GM12873 (cell line): ENCODE measurements at regions not wholly inside any gene's neighbourhood (a gene's known extent, or its start where the extent isn't known, plus 50 kb on each side); places are given as distances from the start of the nearest gene placed in this dataset.

Experiments
- TF ChIP-seq, protein P1 (sequence below): IDR thresholded peaks from 2 replicates; pipeline ENCODE4 v1.5.1; 2012; ENCODE audit warnings: low read depth, mild to moderate bottlenecking, moderate library complexity, low read length, control low read depth; ENCODE audit not compliant: insufficient read depth; ENCODE audit errors: missing control alignments

DNA sequence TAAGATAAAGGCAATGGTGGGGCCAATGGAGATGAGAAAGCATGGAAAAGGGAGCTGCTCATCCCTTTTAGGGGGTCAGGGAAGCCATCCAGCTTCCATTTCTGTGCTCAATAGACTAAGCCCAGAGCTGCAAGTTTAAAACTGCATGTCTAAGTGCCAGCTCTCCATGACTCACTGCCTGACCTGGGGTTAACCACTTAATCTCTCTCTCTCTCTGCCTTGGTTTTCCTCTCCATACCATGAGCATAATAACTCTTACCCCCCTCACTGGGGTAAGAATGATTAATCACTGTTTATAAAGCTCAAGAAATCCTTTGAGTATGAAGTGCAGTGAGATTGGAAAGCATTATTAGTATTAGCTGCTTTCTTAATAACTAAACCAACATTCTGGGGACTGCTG is 1382.4 kb upstream of the WWC1 start:
- TF ChIP-seq, protein P1, sequence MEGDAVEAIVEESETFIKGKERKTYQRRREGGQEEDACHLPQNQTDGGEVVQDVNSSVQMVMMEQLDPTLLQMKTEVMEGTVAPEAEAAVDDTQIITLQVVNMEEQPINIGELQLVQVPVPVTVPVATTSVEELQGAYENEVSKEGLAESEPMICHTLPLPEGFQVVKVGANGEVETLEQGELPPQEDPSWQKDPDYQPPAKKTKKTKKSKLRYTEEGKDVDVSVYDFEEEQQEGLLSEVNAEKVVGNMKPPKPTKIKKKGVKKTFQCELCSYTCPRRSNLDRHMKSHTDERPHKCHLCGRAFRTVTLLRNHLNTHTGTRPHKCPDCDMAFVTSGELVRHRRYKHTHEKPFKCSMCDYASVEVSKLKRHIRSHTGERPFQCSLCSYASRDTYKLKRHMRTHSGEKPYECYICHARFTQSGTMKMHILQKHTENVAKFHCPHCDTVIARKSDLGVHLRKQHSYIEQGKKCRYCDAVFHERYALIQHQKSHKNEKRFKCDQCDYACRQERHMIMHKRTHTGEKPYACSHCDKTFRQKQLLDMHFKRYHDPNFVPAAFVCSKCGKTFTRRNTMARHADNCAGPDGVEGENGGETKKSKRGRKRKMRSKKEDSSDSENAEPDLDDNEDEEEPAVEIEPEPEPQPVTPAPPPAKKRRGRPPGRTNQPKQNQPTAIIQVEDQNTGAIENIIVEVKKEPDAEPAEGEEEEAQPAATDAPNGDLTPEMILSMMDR: no peak

DNA sequence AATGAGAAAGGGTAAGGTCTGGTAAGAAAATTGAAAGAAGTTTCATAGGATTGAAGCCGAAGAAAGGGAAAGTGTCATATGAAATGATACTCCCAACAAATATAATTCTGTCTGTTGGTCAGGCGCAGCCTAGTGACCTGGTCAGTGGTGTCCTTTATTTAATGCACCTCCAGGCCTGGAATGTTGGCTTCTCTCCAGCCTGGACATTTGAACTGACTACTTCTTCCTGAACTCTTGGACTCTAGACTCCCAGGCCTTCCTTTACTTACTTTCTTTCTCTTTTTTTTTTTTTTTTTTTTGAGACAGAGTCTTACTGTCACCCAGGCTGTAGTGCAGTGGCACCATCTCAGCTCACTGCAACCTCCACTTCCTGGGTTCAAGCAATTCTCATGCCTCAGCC is 1381.5 kb upstream of the WWC1 start:
- TF ChIP-seq, protein P1: no peak

DNA sequence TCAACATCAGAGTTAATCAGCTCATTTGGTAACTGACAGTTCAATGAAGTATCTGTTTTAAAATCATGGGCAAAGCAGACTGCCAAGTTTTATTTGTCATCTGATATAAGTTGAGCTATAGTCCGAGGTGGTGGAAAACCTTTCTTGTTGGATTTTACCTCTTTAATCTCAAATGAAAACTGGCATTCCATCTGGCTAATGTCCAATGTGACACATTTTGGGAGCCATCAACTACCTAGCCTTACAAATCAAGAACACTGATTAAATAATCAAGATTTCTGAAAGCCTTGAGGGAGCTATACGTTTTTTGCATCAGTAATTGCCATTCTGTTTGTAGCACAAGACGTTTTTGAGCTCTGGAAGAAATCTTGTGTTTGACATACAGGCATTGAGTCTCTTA is 1380.5 kb upstream of the WWC1 start:
- TF ChIP-seq, protein P1: no peak

DNA sequence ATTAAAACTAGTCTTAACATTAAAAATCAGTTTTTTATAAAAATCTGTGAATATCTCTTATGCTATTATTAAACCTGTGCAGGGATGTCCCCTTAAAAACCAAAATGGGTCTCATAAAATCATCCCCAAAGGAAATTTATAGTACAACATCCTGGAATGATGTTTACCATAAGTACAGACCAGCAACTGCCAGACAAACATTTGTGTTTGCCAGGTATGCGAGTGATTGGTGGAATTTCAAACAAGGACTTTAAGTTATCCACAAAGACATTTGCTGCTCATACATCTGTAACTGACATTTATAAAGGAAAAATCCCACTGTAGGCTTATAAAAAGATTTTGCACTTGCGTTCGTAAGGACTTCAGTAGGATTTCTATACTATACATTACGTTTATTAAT is 1375.4 kb upstream of the WWC1 start:
- TF ChIP-seq, protein P1: no peak

DNA sequence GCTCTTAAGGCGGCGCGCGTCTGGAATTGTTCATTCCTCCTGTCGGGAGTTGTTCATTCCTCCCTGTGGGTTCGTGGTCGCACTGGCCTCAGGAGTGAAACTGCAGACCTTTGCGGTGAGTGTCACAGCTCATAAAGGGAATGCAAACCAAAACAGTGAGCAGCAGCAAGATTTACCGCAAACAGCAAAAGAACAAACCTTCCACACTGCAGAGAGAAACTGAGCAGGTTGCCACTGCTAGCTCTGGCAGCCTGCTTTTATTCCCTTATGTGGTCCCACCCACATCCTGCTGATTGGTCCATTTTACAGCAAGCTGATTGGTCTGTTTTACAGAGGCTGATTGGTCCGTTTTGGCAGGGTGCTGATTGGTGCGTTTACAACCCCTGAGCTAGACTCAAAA is 1365.3 kb upstream of the WWC1 start:
- TF ChIP-seq, protein P1: no peak

DNA sequence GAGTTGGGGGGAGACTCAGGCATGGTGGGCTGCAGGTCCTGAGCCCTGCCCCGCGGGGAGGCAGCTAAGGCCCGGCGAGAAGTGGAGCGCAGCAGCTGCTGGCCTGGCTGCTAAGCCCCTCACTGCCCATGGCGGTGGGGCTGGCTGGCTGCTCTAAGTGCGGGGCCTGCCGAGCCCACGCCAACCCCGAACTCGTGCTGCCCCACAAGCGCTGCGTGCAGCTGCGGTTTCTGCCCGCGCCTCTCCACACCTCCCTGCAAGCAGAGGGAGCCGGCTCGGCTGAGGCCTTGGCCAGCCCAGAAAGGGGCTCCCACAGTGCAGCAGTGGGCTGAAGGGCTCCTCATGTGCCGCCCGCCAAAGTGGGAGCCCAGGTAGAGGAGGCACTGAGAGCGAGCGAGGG is 1355.1 kb upstream of the WWC1 start:
- TF ChIP-seq, protein P1: no peak

DNA sequence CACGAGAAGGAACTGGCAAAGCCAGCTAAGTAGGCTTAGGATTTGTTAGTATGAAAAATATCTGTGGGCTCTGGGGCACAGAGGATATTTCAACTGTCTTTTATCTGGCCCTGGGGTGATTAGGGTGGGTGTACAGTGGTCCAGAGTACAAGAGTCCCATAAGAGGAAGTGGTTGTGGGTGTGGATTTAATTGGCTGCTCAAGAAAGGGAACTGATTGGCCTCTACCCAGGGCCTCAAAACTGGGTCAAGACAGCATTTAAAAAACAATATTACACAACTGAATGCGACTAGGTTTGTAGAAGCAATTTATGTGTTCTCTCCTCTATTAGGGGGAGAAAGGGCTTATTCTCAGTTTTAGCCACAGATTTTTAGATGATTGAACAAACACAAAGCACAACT is 1353.4 kb upstream of the WWC1 start:
- TF ChIP-seq, protein P1: no peak
